ENCODE measurements at regions not wholly inside any gene's neighbourhood (a gene's known extent, or its start where the extent isn't known, plus 50 kb on each side); places are given as distances from the start of the nearest gene placed in this dataset.

- no peak for TF ChIP-seq CTCF (IDR thresholded peaks at IDR 0.05; ENCODE audit: borderline replicate concordance, extremely low read depth, low read length, poor library complexity, severe bottlenecking)
- no peak for TF ChIP-seq EZH2 (IDR thresholded peaks at IDR 0.05; ENCODE audit: borderline replicate concordance, low read depth, low read length, severe bottlenecking)
These were observed 94.7 kb upstream of the SMYD2 start for GRCh38 chr1:214186103-214186824.

Data from DND-41 (cell line).